GM19467 (cell line): ENCODE measurements at regions not wholly inside any gene's neighbourhood (a gene's known extent, or its start where the extent isn't known, plus 50 kb on each side); places are given as distances from the start of the nearest gene placed in this dataset.

ENCODE experiments used
- ATAC-seq: cut with Tn5 transposase; IDR thresholded peaks from one replicate; pipeline ENCODE4 v1.9.1; 2021; ENCODE audit warnings: mild to moderate bottlenecking, moderate library complexity; ENCODE audit not compliant: unreplicated experiment

DNA sequence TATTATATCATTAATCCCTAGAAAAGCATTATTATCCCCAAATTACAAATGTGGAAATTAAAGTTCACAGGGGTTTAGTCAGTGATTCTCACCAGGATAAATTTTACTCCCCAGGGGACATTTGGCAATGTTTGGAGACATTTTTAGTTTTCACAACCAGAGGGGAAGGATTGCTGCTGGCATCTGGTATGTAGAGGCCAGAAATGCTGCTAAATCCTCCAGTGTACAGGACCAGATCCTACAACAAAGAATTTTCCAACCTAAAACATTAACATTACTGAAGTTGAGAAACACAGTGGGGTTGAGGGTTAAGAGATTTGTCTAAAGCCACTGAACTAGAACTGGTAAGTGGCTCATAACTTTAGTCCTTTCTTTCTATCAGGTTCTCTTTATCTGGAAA lies 162.0 kb upstream of the SYT6 start:
- ATAC-seq, result no peak

DNA sequence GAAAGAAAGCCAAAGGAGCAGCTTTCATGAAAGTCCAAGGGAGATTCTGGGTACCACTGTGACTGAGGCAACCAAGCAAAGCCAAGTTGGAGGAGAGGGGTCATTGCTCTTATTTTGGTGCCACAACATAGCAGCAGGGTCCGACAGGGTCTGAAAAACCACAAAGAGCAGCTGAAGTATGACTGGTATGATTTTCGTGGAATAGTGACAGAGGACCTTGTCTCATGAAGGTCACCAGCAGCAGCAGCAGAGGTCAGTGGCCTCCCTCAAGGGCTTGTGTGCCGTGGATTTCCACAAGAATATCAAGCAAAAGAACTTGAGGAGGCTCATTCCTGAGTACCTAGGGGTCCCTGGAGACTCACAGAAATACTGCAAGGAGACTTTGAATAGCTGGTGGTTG lies 160.9 kb upstream of the SYT6 start:
- no peak for ATAC-seq

- no peak for ATAC-seq
These were observed 160.4 kb upstream of the SYT6 start for GRCh38 chr1:114314098-114314497.

DNA sequence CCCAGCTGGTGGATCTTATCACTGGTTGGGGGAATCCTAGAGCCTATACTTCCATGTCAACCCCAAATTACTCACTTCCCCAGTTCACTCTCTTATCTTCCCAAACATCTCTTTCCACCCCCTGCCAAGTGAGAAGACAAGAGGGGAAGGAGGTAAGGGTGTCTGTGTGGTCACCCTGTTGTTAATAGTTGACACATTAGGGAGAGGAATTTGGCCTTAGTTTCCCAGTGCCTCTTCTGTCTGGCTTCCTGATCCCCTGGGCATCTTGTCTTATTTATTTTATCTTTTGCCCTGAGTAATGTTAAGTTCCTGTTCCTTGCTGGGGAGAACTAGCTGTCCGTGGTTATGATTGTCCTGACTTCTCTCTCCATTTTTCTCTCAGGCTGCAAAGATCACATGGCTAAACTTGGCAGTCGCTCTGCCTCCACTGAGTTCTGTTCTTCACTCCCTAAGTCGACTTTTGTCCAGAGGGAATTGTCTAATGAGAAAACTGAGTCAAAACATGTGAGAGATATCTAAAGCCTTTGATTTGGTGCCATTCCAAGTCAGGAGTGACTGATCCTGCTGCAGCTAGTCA lies 157.1 kb upstream of the SYT6 start:
- no peak for ATAC-seq

GRCh38 chr1:114302821-114303220 lies 149.2 kb upstream of the SYT6 start:
- no peak for ATAC-seq

DNA sequence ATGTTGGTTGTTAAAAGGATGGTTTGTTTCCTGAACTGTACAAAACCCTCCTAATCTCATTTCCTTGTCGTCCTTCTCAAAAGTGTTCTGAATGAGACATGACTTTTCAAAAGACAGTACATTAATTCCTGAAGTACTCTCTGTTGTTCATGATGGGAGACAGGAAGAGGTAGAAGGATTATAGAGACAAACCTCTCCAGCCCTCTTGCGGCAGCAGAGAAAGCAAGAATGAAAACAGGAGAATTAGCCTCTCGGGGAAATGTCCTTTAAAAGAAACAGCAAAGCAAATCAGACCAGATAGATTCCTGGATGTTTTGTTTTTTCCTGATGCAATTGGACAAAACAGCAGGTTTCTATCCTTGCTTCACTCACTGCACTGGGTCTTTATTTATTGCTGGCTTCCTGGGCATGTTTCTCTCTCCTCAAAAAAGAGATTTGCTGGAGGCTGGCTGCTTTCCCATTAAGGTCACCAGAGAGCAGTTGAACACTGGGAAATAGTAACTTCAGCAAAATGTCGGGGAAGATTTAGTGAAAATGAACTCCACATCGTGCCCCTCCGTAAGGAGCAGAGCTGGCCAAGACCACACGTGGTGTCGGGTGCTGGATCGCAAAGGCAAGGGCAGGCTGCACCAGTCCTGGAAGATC lies 145.8 kb upstream of the SYT6 start:
- no peak for ATAC-seq

DNA sequence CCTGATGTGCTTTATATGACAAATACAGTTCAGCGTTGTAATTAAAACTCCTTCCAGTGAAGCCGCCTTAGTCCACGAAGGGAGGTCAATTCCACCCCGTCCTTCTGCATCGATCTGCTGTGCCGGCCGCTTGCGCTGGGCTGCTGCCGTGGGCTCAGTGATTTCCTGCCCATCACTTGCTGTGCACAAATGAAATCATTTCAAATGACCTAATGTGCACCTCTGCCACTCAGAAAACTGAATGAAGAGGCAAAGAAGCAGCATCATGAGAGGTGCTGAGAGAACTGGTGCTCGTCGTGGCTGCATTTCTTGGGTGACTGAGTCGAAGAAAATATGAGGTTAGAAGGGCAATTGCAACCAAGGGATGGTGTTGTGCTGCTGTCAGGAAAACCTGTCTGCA lies 144.3 kb upstream of the SYT6 start:
- ATAC-seq, result no peak

GRCh38 chr1:114296413-114296812 lies 142.7 kb upstream of the SYT6 start:
- ATAC-seq, result no peak

- ATAC-seq, result no peak
These were observed 141.7 kb upstream of the SYT6 start for GRCh38 chr1:114295321-114295720.

DNA sequence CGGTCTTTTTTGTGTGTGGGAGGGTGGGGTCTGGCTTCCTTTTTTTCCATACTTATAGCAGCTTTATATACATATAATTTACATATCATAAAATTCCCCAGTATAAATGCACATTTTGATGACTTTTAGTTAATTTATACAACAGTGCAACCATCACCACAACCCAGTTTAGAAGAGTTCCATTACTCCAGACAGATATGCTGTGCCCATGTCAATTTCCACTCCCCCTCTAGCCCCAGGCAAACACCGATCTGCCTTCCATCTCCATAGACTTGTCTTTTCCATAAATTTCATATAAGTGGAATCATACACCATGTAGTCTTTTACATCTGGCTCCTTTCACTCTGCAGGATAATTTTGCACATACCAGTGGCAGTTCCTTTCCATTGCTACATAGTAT lies 139.2 kb upstream of the SYT6 start:
- ATAC-seq, result no peak

DNA sequence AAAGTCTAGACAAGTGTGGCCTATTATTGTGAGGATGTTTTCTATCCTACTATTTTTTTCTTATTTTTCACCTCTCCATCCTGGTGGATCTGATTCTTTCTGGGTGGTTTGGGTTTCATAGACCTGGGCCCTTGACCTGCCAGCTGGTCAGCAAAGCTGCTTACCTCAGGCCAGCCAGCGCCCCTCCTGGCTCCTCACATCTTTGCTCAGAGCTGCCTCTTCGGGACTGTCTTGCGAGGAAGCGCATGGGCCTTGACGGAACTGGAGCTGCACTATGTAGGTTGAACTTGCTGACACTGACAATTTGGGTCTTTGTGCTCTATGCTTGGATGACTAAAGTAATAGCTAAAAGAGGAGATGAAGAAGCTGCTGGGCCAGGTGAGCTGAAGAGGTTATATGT lies 138.5 kb upstream of the SYT6 start:
- no peak for ATAC-seq

GRCh38 chr1:114290776-114291175 lies 137.1 kb upstream of the SYT6 start:
- no peak for ATAC-seq

- ATAC-seq, result no peak
These were observed 136.7 kb upstream of the SYT6 start for GRCh38 chr1:114290341-114290740.

DNA sequence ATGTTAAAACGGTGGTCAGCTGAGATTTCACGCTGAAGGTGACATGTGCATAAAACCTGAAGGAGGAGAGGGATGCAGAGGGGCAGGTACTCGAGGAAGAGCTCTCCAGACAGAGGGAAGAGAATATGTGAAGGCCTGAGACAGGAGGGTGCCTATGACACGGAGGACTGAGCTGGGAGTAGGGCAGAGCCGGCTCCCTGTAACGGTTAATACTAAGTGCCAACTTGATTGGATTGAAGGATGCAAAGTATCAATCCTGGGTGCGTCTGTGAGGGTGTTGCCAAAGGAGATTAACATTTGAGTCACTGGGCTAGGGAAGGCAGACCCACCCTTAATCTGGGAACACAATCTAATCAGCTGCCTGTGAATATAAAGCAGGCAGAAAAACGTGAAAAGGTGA lies 136.2 kb upstream of the SYT6 start:
- no peak for ATAC-seq

- no peak for ATAC-seq
These were observed 135.6 kb upstream of the SYT6 start for GRCh38 chr1:114289306-114289705.

DNA sequence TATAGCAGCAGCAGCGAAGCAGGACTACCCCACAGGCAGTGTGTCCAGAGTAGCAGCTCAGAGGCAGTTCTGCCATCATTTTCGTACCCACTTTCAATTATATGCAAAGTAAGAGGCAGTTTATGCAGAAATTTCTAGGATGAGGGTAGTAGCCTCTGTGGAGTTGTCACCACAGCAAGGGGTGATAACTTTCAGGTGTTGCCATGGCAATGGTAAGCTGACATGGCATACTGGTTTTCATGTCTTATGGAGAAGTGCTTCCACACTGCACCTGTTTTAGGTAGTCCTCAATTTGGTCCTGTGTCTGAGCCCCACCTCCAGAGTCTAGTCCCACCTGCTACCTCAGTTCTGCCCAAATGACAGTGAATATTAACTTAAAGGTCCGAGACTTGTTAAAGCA lies 133.3 kb upstream of the SYT6 start:
- no peak for ATAC-seq

DNA sequence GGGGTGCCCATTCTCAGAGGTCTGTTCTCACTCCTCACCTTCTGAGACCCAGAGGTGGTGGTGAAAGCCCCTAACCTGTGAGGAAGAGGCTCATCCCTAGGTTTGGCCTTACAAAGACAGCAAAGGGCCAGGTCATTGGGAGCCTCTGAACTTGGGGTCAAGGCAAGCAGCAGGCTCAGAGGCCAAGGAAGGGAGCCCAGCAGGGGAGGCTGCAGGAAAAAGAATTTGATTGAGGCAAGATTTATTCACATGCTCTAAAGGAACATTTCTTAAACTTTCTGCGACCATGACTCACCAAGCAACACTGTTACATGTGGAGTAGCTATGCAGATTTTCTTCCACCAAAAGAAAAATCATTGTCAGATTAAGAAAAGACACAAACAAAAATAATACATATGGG lies 132.5 kb upstream of the SYT6 start:
- no peak for ATAC-seq

DNA sequence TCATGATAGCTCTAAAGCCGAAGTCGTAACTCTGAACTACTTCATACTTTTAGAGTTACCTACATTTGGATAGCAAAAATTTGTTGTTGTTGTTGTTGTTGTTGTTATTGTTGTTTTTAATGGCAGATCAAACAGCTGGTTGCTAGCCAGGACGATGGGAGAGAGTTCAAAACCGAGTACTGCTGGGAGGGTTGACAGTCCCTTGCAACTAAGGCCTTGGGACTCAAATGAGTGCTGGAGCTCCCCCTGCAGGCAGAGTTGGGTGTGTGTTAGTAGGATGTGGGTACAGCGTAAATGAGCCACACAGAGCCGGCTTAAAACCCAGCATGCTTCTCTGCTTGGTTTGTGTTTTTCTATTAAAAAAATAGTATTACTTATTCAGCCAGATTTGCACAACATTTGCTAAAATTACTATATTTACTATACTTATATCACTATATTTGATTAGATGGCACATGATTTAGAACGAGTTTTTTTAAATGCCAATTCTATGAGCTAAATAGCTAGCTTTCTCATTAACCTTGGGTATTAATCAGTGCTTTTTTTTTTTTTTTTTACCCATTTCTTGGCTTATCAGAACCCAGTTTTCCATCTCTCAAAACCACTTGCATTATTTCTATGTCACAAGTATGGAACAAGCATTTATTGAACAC lies 129.2 kb upstream of the SYT6 start:
- ATAC-seq, result peak; percentile 88

- ATAC-seq, result no peak
These were observed 125.2 kb upstream of the SYT6 start for GRCh38 chr1:114278911-114279310.

GRCh38 chr1:114278430-114278829 lies 124.8 kb upstream of the SYT6 start:
- ATAC-seq, result no peak

DNA sequence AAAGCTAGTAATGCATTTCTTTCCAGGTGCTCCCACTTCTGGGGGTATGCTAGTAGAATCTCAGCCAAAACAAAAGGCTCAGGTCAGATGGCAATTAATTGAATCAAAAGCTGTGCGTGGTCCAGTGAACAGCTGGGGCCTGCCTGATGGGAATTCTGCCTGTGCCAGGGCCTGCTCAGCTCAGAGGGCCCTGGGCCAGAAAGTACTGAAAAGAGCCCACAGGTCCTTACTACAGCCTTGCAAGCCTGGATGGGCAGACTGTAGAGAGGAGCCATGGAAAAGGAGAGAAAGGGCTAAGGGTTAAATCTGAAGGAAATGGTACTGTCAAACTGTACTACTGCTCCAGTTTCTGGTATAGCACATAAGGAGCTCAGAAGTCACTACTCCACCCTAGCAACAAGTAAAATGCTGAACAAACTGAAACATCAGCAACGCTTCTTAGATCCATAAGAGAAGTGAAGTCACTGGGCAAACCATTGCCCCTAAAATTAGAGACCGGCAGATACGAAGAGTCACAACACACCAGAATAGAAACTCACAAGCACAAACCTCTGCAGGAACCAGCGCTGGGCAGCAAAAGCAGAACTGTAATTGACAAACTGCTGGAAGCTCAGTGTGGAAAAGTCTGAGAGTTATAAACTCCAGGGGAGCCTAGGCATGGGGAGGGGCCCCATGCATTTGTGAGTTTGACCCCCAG lies 121.1 kb upstream of the SYT6 start:
- ATAC-seq, result no peak

DNA sequence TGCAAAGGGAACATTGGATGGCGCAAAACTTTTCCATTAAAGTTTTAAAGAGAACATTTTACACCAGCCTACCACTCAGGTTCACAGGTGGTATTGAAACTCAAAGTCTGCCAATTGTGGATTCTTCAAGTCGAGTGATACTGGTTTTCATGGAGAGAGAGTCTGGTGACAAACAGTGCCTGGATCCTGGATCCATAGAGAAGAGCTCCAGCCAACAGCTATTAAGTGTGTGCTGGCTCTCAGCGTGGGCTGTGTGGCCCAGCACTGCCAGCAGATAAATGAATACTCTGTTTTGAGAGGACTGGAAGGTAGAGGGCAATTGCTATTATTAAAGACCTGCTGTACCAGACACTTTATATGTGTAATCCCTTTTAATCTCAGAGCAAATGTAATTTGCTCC lies 118.9 kb upstream of the SYT6 start:
- ATAC-seq, result no peak
